A549 (cell line): ENCODE measurements at regions not wholly inside any gene's neighbourhood (a gene's known extent, or its start where the extent isn't known, plus 50 kb on each side); places are given as distances from the start of the nearest gene placed in this dataset.

Experiments used
- EP300 ChIP-seq, 2 experiments: fragments of >200 bp; sonication (Bioruptor Twin); formaldehyde crosslinking; IDR thresholded peaks; 2 replicates in 1 of 2; 3 replicates in 1 of 2; pipeline ENCODE4 v1.6.1; 2016 to 2017
- MAX ChIP-seq: IDR thresholded peaks from 2 replicates; pipeline ENCODE4 v1.6.1; 2012
- NFE2L2 ChIP-seq: fragments of 150-350 bp; conservative IDR thresholded peaks from 2 replicates; pipeline ENCODE4 v1.6.1; 2014; ENCODE audit warnings: low read length
- POLR2A ChIP-seq: IDR thresholded peaks from 2 replicates; pipeline ENCODE4 v1.6.1; 2012; ENCODE audit warnings: mild to moderate bottlenecking, low read length
- RCOR1 ChIP-seq: fragments of 150-350 bp; IDR thresholded peaks from 2 replicates; pipeline ENCODE4 v1.6.1; 2014; ENCODE audit warnings: antibody characterized with exemption, low read length, low read depth

GRCh38 chr13:40433001-40433400 is 233.4 kb downstream of the FOXO1 start:
- TF ChIP-seq MAX (no peak), EP300 (IDR thresholded peaks at IDR 0.05) (no peak), NFE2L2 (no peak), RCOR1 (no peak), POLR2A (no peak)
